ENCODE measurements at regions not wholly inside any gene's neighbourhood (a gene's known extent, or its start where the extent isn't known, plus 50 kb on each side); places are given as distances from the start of the nearest gene placed in this dataset.

GRCh38 chr7:86479144-86479543, 164.6 kb upstream of the GRM3 start:
- FAIRE-seq, result no peak

GRCh38 chr7:86477343-86477935, 166.3 kb upstream of the GRM3 start:
- Histone ChIP-seq H3K4me1 (no peaks in the 10 kb centered on the region), H3K4me2 (no peak overlapping the region), H3K4me3 (no peak overlapping the region), H3K9me3 (no peaks in the 10 kb centered on the region), H3K27ac (no peak overlapping the region)
- TF ChIP-seq E2F6 (IDR thresholded peaks at IDR 0.05; ENCODE audit: borderline replicate concordance, low read depth) (no peak), HEYL (CRISPR knock-in tag; IDR thresholded peaks at IDR 0.05) (no peak), HOXB5 (CRISPR knock-in tag; IDR thresholded peaks at IDR 0.05) (no peak), TP53 (CRISPR knock-in tag; IDR thresholded peaks at IDR 0.05) (no peak), TFCP2L1 (CRISPR knock-in tag; IDR thresholded peaks at IDR 0.05) (no peak), HOXB13 (CRISPR knock-in tag; IDR thresholded peaks at IDR 0.05; ENCODE audit: low read depth) (no peak), NR3C1 (IDR thresholded peaks at IDR 0.05) (no peak), CHD4 (IDR thresholded peaks at IDR 0.05; ENCODE audit: borderline replicate concordance) (no peak), BCL3 (IDR thresholded peaks at IDR 0.05) (no peak)
- CTCF ChIA-PET, result no interaction called here
- DNase-seq (ENCODE audit: low read depth in 1 of 2, low spot score in 1 of 2) (no peak), FAIRE-seq (no peak), ATAC-seq (no peak)
- 0% methylated on average over 2 of the region's 2 CpGs for WGBS (ENCODE audit: missing lambda C conversion rate)
- POLR2A ChIA-PET, result no interaction called here

More at GRCh38 chr7:86479144-86479543, 164.6 kb upstream of the GRM3 start:
- Histone ChIP-seq H3K4me3 (no peak overlapping the region), H3K27ac (no peak overlapping the region), H3K4me1 (no peaks in the 10 kb centered on the region), H3K4me2 (no peak overlapping the region), H3K9me3 (no peaks in the 10 kb centered on the region)
- CTCF ChIA-PET, result interaction anchor here (2.7 kb wide), 1 partner anchor 10 kb away, joined by 11 read pairs; no protein-coding TSS in a partner anchor
- TF ChIP-seq FOSB (CRISPR knock-in tag; IDR thresholded peaks at IDR 0.05) (no peak), FOXS1 (CRISPR knock-in tag; IDR thresholded peaks at IDR 0.05) (no peak), EHF (CRISPR knock-in tag; IDR thresholded peaks at IDR 0.05) (no peak), MAX (IDR thresholded peaks at IDR 0.05) (no peak), NR3C1 (IDR thresholded peaks at IDR 0.05) (no peak), HDAC2 (IDR thresholded peaks at IDR 0.05) (no peak), ELK1 (IDR thresholded peaks at IDR 0.05; ENCODE audit: low read depth, low read length) (no peak)
- WGBS (ENCODE audit: missing lambda C conversion rate), result 0% methylated on average over 2 of the region's 2 CpGs
- POLR2A ChIA-PET, result no interaction called here
- DNase-seq (ENCODE audit: low read depth in 1 of 2, low spot score in 1 of 2) (no peak), ATAC-seq (no peak)

GRCh38 chr7:86470763-86471162, 172.9 kb upstream of the GRM3 start:
- no peak for FAIRE-seq
- TF ChIP-seq CBX2 (IDR thresholded peaks at IDR 0.05; ENCODE audit: borderline replicate concordance, low read depth) (no peak), TFCP2L1 (CRISPR knock-in tag; IDR thresholded peaks at IDR 0.05) (no peak), REST (IDR thresholded peaks at IDR 0.05) (no peak), HES2 (IDR thresholded peaks at IDR 0.05) (no peak), RNF2 (IDR thresholded peaks at IDR 0.05; ENCODE audit: borderline replicate concordance, low read depth) (no peak), CTCF (IDR thresholded peaks at IDR 0.05) (no peak), PHF8 (IDR thresholded peaks at IDR 0.05; ENCODE audit: borderline replicate concordance, low read depth) (no peak), BCL3 (IDR thresholded peaks at IDR 0.05) (no peak), RAD21 (conservative IDR thresholded peaks at IDR 0.05 in 1 of 2, IDR thresholded peaks at IDR 0.05 in 1 of 2) (no peak), EHF (CRISPR knock-in tag; IDR thresholded peaks at IDR 0.05) (no peak), CBX8 (IDR thresholded peaks at IDR 0.05) (no peak)

More at GRCh38 chr7:86470763-86471162, 172.9 kb upstream of the GRM3 start:
- DNase-seq (ENCODE audit: low read depth in 1 of 2, low spot score in 1 of 2) (no peak), ATAC-seq (no peak)
- no peaks in the 10 kb centered on the region for H3K4me1 ChIP-seq
- H3K4me3 ChIP-seq, result no peak overlapping the region
- POLR2A ChIA-PET, result no interaction called here
- no peaks in the 10 kb centered on the region for H3K9me3 ChIP-seq
- no peak overlapping the region for H3K27ac ChIP-seq
- H3K4me2 ChIP-seq, result no peak overlapping the region
- CTCF ChIA-PET, result interaction anchor here (1.4 to 2.0 kb wide), 2 partner anchors 434 to 570 kb away, joined by 5 to 6 read pairs; no protein-coding TSS in a partner anchor
- WGBS (ENCODE audit: missing lambda C conversion rate), result 7% methylated on average over 1 of the region's 1 CpG

Measured in A549 (cell line).